HCT116 (cell line): ENCODE measurements at regions not wholly inside any gene's neighbourhood (a gene's known extent, or its start where the extent isn't known, plus 50 kb on each side); places are given as distances from the start of the nearest gene placed in this dataset.

Experiments
- ATAC-seq: fragments of 200-7000 bp; cut with Tn5 transposase; 2 replicates; pipeline ENCODE4 v1.9.1; 2020; ENCODE audit warnings: mild to moderate bottlenecking, moderate library complexity
- BruUV-seq: library from RNA; stranded (reverse); fragments of 400-500 nt; replicated peaks from 2 replicates; lab custom pipeline; 2021; lab: Mats Ljungman, UMichigan
- CTCF ChIA-PET: fragments of 300-600 bp; sonication (Branson Sonifier 250); formaldehyde crosslinking; loops from one replicate; lab custom pipeline; 2021; ENCODE audit warnings: antibody characterized with exemption; lab: Charles Lee
- POLR2A ChIA-PET: fragments of 300-600, 350-600 bp; sonication (Branson Sonifier 250); formaldehyde crosslinking; loops from one replicate; lab custom pipeline; 2021; ENCODE audit warnings: antibody characterized with exemption; lab: Charles Lee
- RAD21 ChIA-PET, 2 experiments: fragments of 300-600 bp; sonication (Branson Sonifier 250); formaldehyde crosslinking; loops; one replicate each; lab custom pipeline; 2023; ENCODE audit warnings: low total read pairs in 2 of 2; ENCODE audit not compliant: uncharacterized antibody in 2 of 2, unreplicated experiment in 2 of 2, low non-redundant PET in 1 of 2; lab: Charles Lee
- DNase-seq: peaks from one replicate; pipeline ENCODE4 v3.0.0-alpha.2; 2010; ENCODE audit warnings: low read depth, low spot score
- H2AFZ ChIP-seq: fragments of 200-600 bp; shearing (Covaris generic), sonication (generic); 2 replicates; pipeline ENCODE4 v1.6.1; 2017; ENCODE audit warnings: low read depth, mixed run types, mixed read lengths, antibody characterized with exemption, low read length; ENCODE audit not compliant: poor library complexity, severe bottlenecking
- H3K27ac ChIP-seq: 2 replicates; pipeline ENCODE4 v1.5.1; 2012; ENCODE audit warnings: low read depth, low read length
- H3K27me3 ChIP-seq: fragments of 200-600 bp; sonication (generic); 2 replicates; pipeline ENCODE4 v1.6.1; 2016; ENCODE audit warnings: mixed run types, low read length, mixed read lengths; ENCODE audit not compliant: insufficient read depth
- H3K36me3 ChIP-seq, 2 experiments: fragments of 200-500 bp in 1 of 2; fragments of 200-600 bp in 1 of 2; sonication (Bioruptor generic) in 1 of 2; sonication (generic) in 1 of 2; 2 replicates each; pipeline versions ENCODE4 v1.5.1 to v1.6.1; 2014 to 2016; ENCODE audit warnings: low read length in 2 of 2, inconsistent platforms in 1 of 2, mixed read lengths in 1 of 2, mixed run types in 1 of 2; ENCODE audit not compliant: insufficient read depth in 2 of 2, control insufficient read depth in 1 of 2
- H3K4me1 ChIP-seq, 2 experiments: fragments of 200-600 bp in 1 of 2; sonication (generic) in 1 of 2; 2 replicates each; pipeline versions ENCODE4 v1.5.1 to v1.6.1; 2012 to 2017; ENCODE audit warnings: low read length in 2 of 2, inconsistent platforms in 1 of 2, mild to moderate bottlenecking in 1 of 2, mixed read lengths in 1 of 2, mixed run types in 1 of 2, moderate library complexity in 1 of 2; ENCODE audit not compliant: insufficient read depth in 2 of 2, control insufficient read depth in 1 of 2
- H3K4me2 ChIP-seq: fragments of 200-600 bp; sonication (generic); 2 replicates; pipeline ENCODE4 v1.6.1; 2017; ENCODE audit warnings: mixed run types, low read length, mixed read lengths
- H3K4me3 ChIP-seq, 2 experiments: fragments of 200-600 bp in 1 of 2; sonication (generic) in 1 of 2; replicated peaks in 1 of 2; 2 replicates each; pipeline ENCODE4 v1.5.1; 2011 to 2016; ENCODE audit warnings: low read length in 2 of 2, control low read depth in 1 of 2, low read depth in 1 of 2, mild to moderate bottlenecking in 1 of 2, mixed read lengths in 1 of 2, mixed run types in 1 of 2
- H3K79me2 ChIP-seq: fragments of 200-600 bp; sonication (generic); 2 replicates; pipeline ENCODE4 v1.6.1; 2017; ENCODE audit warnings: mild to moderate bottlenecking, mixed run types, low read length, moderate library complexity, mixed read lengths; ENCODE audit not compliant: insufficient read depth
- H3K9ac ChIP-seq: fragments of 200-600 bp; sonication (generic); 2 replicates; pipeline ENCODE4 v1.6.1; 2016; ENCODE audit warnings: low read length, mixed read lengths
- H3K9me2 ChIP-seq: fragments of 200-600 bp; sonication (generic), shearing (Covaris generic); 2 replicates; pipeline ENCODE4 v1.6.1; 2017; ENCODE audit warnings: mixed run types, mild to moderate bottlenecking, moderate library complexity; ENCODE audit not compliant: insufficient read depth
- H3K9me3 ChIP-seq, 2 experiments: fragments of 200-500 bp in 1 of 2; fragments of 200-600 bp in 1 of 2; sonication (Bioruptor generic) in 1 of 2; sonication (generic) in 1 of 2; 2 replicates each; pipeline ENCODE4 v1.6.1; 2014 to 2017; ENCODE audit warnings: low read length in 2 of 2, mixed read lengths in 2 of 2, inconsistent platforms in 1 of 2, low read depth in 1 of 2, mild to moderate bottlenecking in 1 of 2, mixed run types in 1 of 2, moderate library complexity in 1 of 2; ENCODE audit not compliant: control insufficient read depth in 1 of 2, insufficient read depth in 1 of 2
- H4K20me1 ChIP-seq: fragments of 200-600 bp; sonication (generic), shearing (Covaris generic); 2 replicates; pipeline ENCODE4 v1.6.1; 2017; ENCODE audit warnings: mixed run types, mild to moderate bottlenecking, moderate library complexity; ENCODE audit not compliant: insufficient read depth
- ATF3 ChIP-seq: IDR thresholded peaks from 2 replicates; pipeline ENCODE4 v1.6.1; 2012
- CBX3 ChIP-seq: IDR thresholded peaks from 2 replicates; pipeline ENCODE4 v1.6.1; 2012; ENCODE audit warnings: low read depth
- CEBPB ChIP-seq: IDR thresholded peaks from 2 replicates; pipeline ENCODE4 v1.6.1; 2012; ENCODE audit warnings: low read depth
- CTCF ChIP-seq, 3 experiments: fragments of 200-600 bp in 1 of 3; sonication (generic) in 1 of 3; IDR thresholded peaks in 2 of 3; conservative IDR thresholded peaks in 1 of 3; 2 replicates each; pipeline ENCODE4 v1.5.1; 2012 to 2017; ENCODE audit warnings: low read depth in 2 of 3, low read length in 2 of 3, antibody characterized with exemption in 1 of 3, borderline replicate concordance in 1 of 3, control low read depth in 1 of 3, mild to moderate bottlenecking in 1 of 3, mixed read lengths in 1 of 3, mixed run types in 1 of 3, moderate library complexity in 1 of 3; ENCODE audit not compliant: insufficient read depth in 1 of 3
- EGR1 ChIP-seq: IDR thresholded peaks from 2 replicates; pipeline ENCODE4 v1.6.1; 2012; ENCODE audit warnings: low read depth
- ELF1 ChIP-seq: IDR thresholded peaks from 2 replicates; pipeline ENCODE4 v1.6.1; 2012; ENCODE audit warnings: low read depth, borderline replicate concordance
- EZH2phosphoT487 ChIP-seq: fragments of 200-600 bp; IDR thresholded peaks from 2 replicates; pipeline ENCODE4 v1.6.1; 2018; ENCODE audit warnings: antibody characterized with exemption, borderline replicate concordance
- FOSL1 ChIP-seq: IDR thresholded peaks from 2 replicates; pipeline ENCODE4 v1.6.1; 2012; ENCODE audit warnings: low read depth
- JUND ChIP-seq: IDR thresholded peaks from 2 replicates; pipeline ENCODE4 v1.6.1; 2012
- MAX ChIP-seq: IDR thresholded peaks from 2 replicates; pipeline ENCODE4 v1.6.1; 2012
- POLR2A ChIP-seq: IDR thresholded peaks from 2 replicates; pipeline ENCODE4 v1.7.0; 2011; ENCODE audit warnings: borderline replicate concordance; ENCODE audit not compliant: insufficient read depth, insufficient read length; ENCODE audit errors: extremely low read depth
- RAD21 ChIP-seq: IDR thresholded peaks from 2 replicates; pipeline ENCODE4 v1.6.1; 2012; ENCODE audit warnings: low read depth, mild to moderate bottlenecking
- REST ChIP-seq: IDR thresholded peaks from 2 replicates; pipeline ENCODE4 v1.6.1; 2012; ENCODE audit warnings: low read depth
- SIN3A ChIP-seq: IDR thresholded peaks from 2 replicates; pipeline ENCODE4 v1.6.1; 2012; ENCODE audit warnings: low read depth
- SP1 ChIP-seq: IDR thresholded peaks from 2 replicates; pipeline ENCODE4 v1.6.1; 2012; ENCODE audit warnings: low read depth
- SRF ChIP-seq: IDR thresholded peaks from 2 replicates; pipeline ENCODE4 v1.6.1; 2012; ENCODE audit warnings: low read depth
- YY1 ChIP-seq: IDR thresholded peaks from 2 replicates; pipeline ENCODE4 v1.6.1; 2011; ENCODE audit warnings: low read length, low read depth, moderate library complexity, mild to moderate bottlenecking; ENCODE audit not compliant: insufficient replicate concordance; ENCODE audit errors: extremely low read depth
- ZBTB33 ChIP-seq: IDR thresholded peaks from 2 replicates; pipeline ENCODE4 v1.6.1; 2011; ENCODE audit warnings: mild to moderate bottlenecking, low read length, moderate library complexity; ENCODE audit not compliant: insufficient replicate concordance; ENCODE audit errors: extremely low read depth
- ZFX ChIP-seq: fragments of 450-650 bp; IDR thresholded peaks from 2 replicates; pipeline ENCODE4 v1.6.1; 2017
- ZNF274 ChIP-seq: fragments of 200-500 bp; sonication (Bioruptor generic); IDR thresholded peaks from 2 replicates; pipeline ENCODE4 v1.6.1; 2014; ENCODE audit warnings: mild to moderate bottlenecking, low read depth, low read length, inconsistent platforms
- intact Hi-C: fragments of 100-400 bp; cut with micrococcal nuclease; formaldehyde crosslinking; loops from 2 replicates; pipeline ENCODE4 v1.10.0; 2022

- no TSS peak for BruUV-seq
- intact Hi-C loops = no loop called here
- H4K20me1 ChIP-seq = no peaks in the 10 kb centered on the region
- no peak overlapping the region for H3K4me2 ChIP-seq
- no peaks in the 10 kb centered on the region for H3K9me3 ChIP-seq
- H2AFZ ChIP-seq = no peak overlapping the region
- no peaks in the 10 kb centered on the region for H3K9me2 ChIP-seq
- ChIA-PET CTCF (no interaction called here), RAD21 (no interaction called here), POLR2A (no interaction called here)
- no peak overlapping the region for H3K4me3 ChIP-seq
- H3K27ac ChIP-seq = no peak overlapping the region
- TF ChIP-seq POLR2A = no peak
- no peak for TF ChIP-seq RAD21
- no peak for TF ChIP-seq MAX
- no peak for TF ChIP-seq CBX3
- TF ChIP-seq SRF = no peak
- TF ChIP-seq SIN3A = no peak
- TF ChIP-seq ZNF274 = no peak
- TF ChIP-seq REST = no peak
- TF ChIP-seq ELF1 = no peak
- no peak for TF ChIP-seq CEBPB
- TF ChIP-seq SP1 = no peak
- no peak for TF ChIP-seq FOSL1
- no peak for TF ChIP-seq ATF3
- no peak for TF ChIP-seq CTCF (IDR thresholded peaks at IDR 0.05 in 2 of 3, conservative IDR thresholded peaks at IDR 0.05 in 1 of 3; ENCODE audit: borderline replicate concordance in 1 of 3, insufficient read depth in 1 of 3, low read depth in 2 of 3, low read length in 2 of 3)
- TF ChIP-seq YY1 = no peak
- TF ChIP-seq EGR1 = no peak
- no peak for TF ChIP-seq ZFX
- no peak for TF ChIP-seq JUND
- no peak for TF ChIP-seq EZH2phosphoT487
- no peak for TF ChIP-seq ZBTB33
- H3K36me3 ChIP-seq = no peaks in the 10 kb centered on the region
- DNase-seq (no peak), ATAC-seq (no peak)
- H3K4me1 ChIP-seq = no peaks in the 10 kb centered on the region
- no peak overlapping the region for H3K9ac ChIP-seq
- H3K79me2 ChIP-seq = no peaks in the 10 kb centered on the region
- H3K27me3 ChIP-seq = peaks cover 12% of the 10 kb centered on the region; the same call in 1 of the 2 replicates
These were observed 60.4 kb upstream of the TMEM252 start for GRCh38 chr9:68601081-68601480.
